NCI-H526 treated with DMSO at 0.1 percent for 48 hours (cell line): ENCODE measurements at regions not wholly inside any gene's neighbourhood (a gene's known extent, or its start where the extent isn't known, plus 50 kb on each side); places are given as distances from the start of the nearest gene placed in this dataset.

ENCODE experiments used
- DNase-seq: peaks from one replicate; lab custom pipeline; 2025; lab: John Stamatoyannopoulos, UW

- DNase-seq: no peak
These were observed 77.4 kb upstream of the ADAMTS16 start for GRCh38 chr5:5062525-5063302.

- DNase-seq: no peak
These were observed 76.6 kb upstream of the ADAMTS16 start for GRCh38 chr5:5063533-5063953.

GRCh38 chr5:5065472-5065871, 74.7 kb upstream of the ADAMTS16 start:
- no peak for DNase-seq

- no peak for DNase-seq
These were observed 73.6 kb upstream of the ADAMTS16 start for GRCh38 chr5:5066276-5067186.

- no peak for DNase-seq
These were observed 70.3 kb upstream of the ADAMTS16 start for GRCh38 chr5:5069851-5070250.

- no peak for DNase-seq
These were observed 68.6 kb upstream of the ADAMTS16 start for GRCh38 chr5:5071554-5071953.

GRCh38 chr5:5077236-5077635, 62.9 kb upstream of the ADAMTS16 start:
- DNase-seq: no peak

GRCh38 chr5:5078009-5078897, 61.9 kb upstream of the ADAMTS16 start:
- no peak for DNase-seq

GRCh38 chr5:5079876-5080275, 60.3 kb upstream of the ADAMTS16 start:
- DNase-seq: no peak

GRCh38 chr5:5080790-5081189, 59.3 kb upstream of the ADAMTS16 start:
- no peak for DNase-seq

GRCh38 chr5:5085381-5085780, 54.7 kb upstream of the ADAMTS16 start:
- no peak for DNase-seq

- no peak for DNase-seq
These were observed 50.1 kb upstream of the ADAMTS16 start for GRCh38 chr5:5089895-5090649.
